ENCODE measurements at regions not wholly inside any gene's neighbourhood (a gene's known extent, or its start where the extent isn't known, plus 50 kb on each side); places are given as distances from the start of the nearest gene placed in this dataset.
"Not testable (repeated sequence)": the region's sequence is repeated elsewhere in the genome, so short reads cannot be mapped to it uniquely, and the experiment has no call there.

- peak; percentile 39 for DNase-seq
These were observed 110.0 kb upstream of the VANGL1 start for GRCh38 chr1:115531631-115532264.

DNA sequence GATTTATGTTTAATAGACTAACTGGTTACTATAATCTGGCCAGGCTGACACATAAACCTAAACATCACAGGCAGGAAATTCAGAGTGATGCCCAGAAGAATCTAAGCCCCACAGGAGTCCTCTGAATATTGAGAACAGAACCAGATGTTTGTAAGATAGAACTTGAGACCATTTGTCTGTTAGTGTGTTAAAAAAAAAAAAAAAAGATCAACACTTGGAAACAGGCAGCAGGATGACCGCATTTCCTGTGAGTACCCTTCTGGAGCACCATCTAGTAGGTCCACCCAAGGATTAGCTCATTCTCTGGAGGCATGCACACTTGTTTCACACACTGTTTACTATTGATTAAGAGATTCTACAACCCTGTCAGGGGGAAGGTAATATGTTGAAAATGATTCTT, 111.4 kb upstream of the VANGL1 start:
- peak; percentile 25 for DNase-seq

GRCh38 chr1:115529216-115529897, 112.4 kb upstream of the VANGL1 start:
- no peak for DNase-seq

GRCh38 chr1:115528336-115528735, 113.4 kb upstream of the VANGL1 start:
- not testable (repeated sequence) for DNase-seq

DNA sequence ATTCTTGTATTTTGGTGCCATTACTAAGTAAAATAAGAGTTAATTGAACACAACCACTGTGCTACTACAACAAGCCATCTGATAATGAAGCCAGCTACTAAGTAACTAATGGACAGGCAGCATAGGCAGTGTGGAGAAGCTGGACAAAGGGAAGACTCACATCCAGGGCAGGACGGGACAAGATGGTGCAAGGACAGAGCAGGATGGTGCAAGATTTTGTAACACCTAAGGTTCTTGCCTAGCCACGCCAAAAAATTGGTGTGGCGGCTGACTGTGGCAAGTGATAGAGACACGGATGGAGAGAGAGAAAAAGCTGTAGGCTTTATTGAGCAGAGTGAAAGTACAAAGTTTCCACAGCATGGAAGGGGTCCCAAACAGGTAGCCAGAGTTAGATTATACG, 114.0 kb upstream of the VANGL1 start:
- no peak for DNase-seq

GRCh38 chr1:115526900-115527299, 114.9 kb upstream of the VANGL1 start:
- no peak for DNase-seq

GRCh38 chr1:115524236-115524635, 117.5 kb upstream of the VANGL1 start:
- no peak for DNase-seq

- no peak for DNase-seq
These were observed 119.4 kb upstream of the VANGL1 start for GRCh38 chr1:115522386-115522785.

DNA sequence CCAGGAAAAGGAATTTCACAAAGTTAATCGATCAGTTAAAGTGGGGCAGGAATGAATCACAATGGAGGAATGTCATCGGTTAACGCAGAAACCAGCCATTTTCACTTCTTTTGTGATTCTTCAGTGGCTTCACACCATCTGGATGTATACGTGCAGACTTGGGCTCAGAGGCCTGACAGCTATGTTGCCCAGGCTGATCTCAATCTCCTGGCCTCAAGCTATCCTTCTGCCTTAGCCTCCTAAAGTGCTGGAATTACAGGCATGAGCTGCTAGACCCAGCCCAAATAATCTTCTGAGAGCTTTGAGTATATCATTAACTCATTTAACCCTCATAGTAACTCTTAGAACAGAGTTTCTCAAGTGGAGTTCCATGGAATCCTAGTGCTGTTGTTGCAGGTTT, 126.5 kb upstream of the VANGL1 start:
- DNase-seq = no peak

DNA sequence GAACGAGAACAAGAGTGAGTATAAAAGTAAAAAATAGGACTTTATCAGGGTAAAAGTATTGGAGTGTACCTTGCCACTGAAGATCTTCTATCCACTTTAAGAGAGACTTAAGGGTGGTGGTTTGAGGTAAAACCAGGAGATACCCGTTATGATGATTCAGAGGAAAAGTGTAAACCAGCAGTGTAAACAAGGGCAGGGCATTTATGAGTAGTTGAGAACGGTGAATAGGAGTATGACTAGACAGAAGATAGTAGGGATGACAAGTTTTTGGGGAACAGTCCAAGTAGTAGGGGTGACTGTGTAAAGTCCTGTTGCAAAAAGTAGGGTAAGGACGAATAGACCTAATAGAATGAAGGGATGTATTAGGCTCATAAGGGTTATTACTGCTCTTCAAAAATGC, 131.5 kb upstream of the VANGL1 start:
- not testable (repeated sequence) for DNase-seq

DNA sequence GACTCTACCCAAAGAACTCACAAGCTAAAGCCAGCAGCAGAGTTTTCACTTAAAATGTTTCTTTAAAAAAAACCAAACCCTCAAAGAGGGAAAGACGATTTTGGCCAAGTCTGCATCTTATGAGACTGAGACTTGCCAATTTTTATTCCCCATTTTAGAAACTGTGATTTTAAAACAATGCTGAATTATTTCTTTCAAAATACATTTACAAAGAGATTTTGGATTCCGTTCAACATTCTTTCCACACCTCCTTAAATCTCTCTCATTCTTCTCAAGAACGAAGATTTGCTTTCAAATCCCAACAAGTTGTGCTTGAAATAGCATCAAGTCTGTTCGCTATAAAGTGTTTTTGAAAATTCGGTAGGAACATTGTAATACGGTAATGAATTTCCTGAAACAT, 133.9 kb upstream of the VANGL1 start:
- DNase-seq = peak; percentile 69

- peak; percentile 53 for DNase-seq
These were observed 134.7 kb upstream of the VANGL1 start for GRCh38 chr1:115506924-115507589.

GRCh38 chr1:115506518-115506917, 135.3 kb upstream of the VANGL1 start:
- DNase-seq = no peak

- DNase-seq = peak; percentile 36
These were observed 136.6 kb upstream of the VANGL1 start for GRCh38 chr1:115505148-115505571.

DNA sequence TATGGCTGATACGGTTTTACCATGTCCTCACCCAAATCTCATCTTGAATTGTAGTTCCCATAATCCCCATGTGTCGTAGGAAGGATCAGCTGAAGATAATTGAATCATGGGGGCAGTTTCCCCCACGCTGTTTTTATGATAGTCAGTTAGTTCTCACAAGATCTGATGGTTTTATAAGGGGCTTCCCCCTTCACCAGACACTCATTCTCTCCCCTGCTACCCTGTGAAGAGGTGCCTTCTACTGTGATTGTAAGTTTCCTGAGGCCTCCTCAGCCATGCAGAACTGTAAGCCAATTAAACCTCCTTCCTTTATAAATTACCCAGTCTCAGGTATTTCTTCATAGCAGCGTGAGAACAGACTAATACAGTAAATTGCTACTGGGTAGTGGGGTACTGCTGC, 139.6 kb upstream of the VANGL1 start:
- DNase-seq = not testable (repeated sequence)

DNA sequence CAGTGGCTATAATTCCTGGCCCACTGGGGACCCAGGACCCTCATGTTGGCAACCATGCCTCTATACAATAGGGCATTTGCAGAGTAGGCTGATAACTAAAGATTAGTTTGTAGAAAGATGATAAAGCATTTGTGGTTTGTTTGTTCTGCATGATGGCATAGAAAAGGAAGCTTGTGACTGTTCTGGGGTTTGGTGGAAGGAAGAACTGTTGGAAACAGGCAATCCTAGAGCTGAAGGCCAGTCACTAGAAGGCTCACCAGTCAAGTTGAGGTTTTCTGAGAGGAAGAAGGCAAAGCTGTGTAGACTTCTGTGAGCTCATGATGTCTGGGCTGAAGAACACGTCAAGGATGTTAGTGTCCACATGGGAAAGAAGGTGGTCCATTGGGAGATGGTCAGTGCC, 140.3 kb upstream of the VANGL1 start:
- no peak for DNase-seq

- DNase-seq = no peak
These were observed 142.5 kb upstream of the VANGL1 start for GRCh38 chr1:115499253-115499652.

DNA sequence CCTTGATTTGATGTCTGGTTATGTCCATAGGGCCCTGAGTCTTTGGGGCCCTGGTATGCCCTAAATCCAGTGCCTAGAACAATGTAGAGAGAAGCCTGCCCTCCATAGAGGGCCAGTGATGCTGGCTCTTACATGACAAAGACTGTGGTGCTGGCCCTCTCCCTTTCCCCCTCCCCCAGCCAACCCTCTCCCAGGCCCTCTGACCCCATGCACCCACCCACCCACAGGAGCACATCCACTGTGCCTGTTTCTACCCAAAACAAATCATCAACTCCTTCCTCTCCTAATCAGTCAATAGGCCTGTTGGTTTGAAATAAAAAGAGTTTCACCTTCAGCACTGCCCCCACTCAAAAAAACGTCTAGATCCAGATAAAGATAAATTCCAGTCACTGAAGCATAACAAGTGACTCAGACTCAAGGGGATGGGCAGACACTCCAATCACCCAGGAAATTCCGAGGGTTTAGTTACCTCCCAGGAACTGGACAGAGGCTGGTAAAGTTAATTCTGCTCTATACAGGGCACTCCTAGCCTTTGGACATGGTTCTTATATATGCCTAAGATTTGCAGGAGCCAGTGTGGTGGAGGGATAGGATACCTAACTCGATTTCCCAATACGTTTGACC, 144.8 kb upstream of the VANGL1 start:
- DNase-seq = no peak

GRCh38 chr1:115495625-115496024, 146.1 kb upstream of the VANGL1 start:
- no peak for DNase-seq

- no peak for DNase-seq
These were observed 146.7 kb upstream of the VANGL1 start for GRCh38 chr1:115495111-115495510.

DNA sequence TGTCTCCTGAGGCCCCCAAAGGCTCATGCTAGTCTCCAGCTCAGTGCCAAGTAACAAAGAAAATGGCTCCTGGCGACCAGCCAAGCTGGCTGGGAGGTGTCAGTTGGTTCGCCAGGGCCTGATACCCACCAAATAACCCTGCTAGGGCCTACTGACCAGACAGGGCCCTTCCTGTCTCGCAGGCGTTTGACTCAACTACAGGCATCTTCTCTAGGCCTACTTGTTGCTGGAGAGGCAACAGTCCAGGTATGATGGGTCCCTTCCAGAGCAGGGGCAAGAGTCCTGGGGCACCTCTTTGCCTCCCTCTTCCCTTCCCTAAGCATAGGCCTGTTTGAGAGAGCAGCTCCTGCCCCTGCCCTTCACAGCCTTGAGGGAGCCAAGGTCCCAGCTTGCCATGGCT, 147.9 kb upstream of the VANGL1 start:
- no peak for DNase-seq

- no peak for DNase-seq
These were observed 148.9 kb upstream of the VANGL1 start for GRCh38 chr1:115492880-115493279.

DNA sequence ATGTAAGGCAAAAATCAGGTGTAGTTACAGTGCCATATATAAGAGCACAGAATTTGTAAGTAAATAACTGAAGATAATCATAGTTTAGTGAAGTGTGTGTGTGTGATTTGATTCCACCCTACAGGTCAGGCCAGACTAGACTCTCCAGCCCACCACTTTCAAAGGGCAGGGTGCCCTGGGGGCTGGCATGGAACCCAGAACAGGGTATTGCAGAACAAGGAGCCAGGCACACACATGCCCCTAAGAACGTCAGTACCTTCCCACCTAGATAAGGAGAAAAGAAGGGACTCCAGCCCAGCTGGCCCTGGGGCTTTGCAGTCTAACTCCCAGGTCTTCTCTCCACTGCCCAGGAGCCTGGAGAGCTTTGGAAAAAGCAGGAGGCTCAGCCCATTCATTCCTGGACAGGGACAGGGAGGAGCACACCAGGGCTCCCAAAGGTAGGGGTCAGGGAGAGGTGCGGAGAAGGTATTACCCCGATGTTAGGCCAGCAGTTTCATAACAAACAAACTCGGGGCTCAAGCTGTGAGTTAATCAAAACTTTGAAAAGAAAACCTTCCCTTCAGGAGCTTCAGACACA, 149.7 kb upstream of the VANGL1 start:
- DNase-seq = no peak

Measured in tongue (tissue), 1 donor.